ENCODE measurements at regions not wholly inside any gene's neighbourhood (a gene's known extent, or its start where the extent isn't known, plus 50 kb on each side); places are given as distances from the start of the nearest gene placed in this dataset.

DNA sequence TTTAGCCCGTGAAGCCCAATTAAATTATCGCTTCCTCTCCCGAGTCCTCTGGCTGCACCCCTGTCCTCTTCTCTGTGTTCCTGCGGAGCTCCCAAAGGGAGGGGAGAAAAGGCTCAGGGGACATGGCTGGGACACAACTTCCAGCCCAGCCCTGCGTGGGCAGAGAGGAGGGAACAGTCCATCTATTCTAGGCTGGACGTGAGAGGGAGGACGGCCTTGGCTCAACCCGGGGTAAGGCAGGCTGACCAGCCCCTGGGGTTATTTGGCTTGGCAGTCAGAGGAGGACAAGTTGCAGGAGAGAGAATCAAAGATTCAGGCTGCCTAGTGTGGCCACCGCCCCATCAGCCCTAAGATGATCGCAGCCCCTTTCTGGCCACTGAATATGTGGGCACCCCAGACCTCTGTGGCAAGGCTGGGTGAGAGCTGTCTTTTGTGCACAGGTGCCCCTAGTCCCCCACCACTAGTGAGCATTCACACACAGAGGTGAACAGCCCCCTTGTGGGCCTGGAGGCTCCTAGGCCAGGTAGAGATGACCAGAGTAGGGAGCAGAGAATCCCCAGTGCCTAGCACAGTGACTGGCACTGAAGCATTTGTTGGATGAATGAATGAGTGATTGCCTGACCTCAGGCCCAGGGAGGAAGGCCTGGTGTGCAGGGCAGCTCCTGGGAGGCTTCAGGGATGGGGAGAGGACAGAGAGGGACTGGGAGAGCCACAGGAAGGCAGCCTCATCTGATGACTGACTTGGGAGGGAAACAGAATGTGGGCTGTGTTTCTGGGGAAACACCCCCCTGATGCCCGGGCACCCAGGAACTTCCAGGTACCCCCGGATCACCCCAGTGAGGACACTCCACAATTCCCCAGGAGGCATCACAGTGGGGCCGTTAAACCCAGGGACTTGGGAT, 133.9 kb downstream of the C9orf50 start:
- DNase-seq = no peak

DNA sequence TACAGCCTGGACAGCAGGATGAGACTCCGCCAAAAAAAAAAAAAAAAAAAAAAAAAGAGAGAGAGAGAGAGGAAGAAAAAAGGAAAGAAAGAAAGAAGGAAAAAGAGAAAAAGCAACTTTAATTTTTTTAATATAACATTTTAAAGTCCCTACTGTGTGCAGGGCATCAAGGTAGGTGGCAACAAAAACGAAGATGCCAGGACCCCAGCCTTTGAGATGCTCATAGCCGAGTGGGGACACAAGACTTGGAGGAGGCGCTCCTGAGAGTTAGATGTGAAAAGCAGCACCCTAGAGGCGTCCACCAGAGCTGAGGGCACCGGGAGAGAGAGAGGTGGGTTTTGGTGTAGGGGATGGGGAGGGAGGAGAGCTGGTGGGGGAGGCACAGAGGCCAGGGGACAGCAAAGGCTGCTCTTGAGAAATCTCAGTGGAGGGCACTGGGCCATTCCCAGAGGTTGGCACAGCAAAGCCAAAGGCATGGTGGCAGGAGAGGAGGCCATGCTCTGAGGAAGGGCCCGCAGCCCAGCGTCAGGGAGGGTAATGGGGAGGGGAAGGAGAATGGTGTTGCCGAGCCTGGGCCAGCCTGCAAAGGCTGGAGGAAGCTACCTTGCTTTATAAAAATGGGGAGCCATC, 135.6 kb downstream of the C9orf50 start:
- no peak for DNase-seq

DNA sequence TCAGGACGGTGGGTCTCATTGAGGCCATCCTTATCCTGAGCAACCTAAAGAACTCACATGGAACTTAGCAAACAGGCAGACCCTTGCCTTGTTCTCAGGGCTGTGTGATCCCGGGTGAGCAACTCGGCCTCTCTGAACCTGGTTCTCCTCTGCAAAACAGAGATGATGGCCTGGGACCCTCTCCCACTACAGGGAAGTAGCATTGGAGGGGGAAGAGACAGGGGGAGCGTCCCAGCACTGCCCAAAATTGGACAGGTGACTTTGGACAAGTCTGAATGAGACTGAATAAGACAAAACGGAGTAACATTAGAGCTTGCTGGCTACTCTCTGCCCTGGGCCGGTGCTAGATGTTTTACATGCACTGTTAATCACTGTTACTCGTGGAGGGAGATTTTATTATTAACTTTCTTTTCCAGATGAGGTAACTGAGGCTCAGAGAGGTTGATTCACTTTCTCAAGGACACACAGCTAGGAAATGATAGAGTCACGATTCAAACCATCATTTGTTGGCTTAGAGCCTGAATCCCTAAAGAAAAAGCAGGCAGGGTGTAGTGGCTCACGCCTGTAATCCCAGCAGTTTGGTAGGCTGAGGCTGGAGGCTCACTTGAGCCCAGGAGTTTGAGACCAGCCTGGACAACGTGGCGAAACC, 136.4 kb downstream of the C9orf50 start:
- no peak for DNase-seq

DNA sequence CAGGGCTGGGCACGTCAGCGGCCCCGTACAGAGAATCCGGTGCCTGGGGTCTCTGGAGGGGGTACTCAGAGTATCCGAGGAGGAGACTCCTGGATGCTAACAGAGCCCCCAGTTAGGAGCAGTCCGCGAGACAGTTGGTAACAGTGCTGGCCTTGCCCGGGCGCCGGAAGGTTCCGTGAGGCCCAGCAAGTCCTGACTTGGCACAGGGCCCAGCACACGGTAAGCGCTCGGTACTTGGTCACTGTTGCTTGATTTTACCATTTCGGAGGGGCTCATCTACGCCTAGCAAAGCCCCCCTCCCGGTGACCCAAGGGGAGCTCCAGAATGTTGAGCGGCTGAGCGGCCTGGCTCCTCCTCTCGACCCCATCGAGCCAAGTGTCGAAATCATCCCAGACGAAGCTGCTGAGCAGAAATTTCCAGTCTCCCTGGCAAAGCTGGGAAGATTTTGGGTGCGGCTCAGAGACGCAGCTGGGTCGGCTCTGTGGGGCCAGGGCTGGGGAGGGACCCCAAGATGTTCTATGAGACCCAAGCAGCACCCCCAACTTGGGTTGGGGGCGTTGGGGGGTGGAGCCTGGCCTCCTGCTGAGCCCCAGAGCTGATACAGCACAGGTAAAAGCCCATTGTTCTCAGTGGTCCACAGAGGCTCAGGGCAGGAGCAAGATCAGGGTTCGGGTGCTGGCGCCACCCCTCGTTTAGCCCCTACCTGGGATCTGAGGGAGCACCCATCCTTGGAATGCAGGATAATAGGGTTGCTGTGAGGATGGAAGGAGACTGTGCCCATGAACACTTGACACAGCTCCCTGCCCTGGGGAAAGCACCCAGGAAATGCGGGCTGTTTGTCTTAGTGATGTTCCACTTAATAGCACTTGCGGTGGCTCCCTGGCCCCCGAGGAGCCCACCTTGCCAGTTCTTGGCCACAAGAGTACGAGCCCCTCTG, 137.2 kb downstream of the C9orf50 start:
- DNase-seq = no peak

DNA sequence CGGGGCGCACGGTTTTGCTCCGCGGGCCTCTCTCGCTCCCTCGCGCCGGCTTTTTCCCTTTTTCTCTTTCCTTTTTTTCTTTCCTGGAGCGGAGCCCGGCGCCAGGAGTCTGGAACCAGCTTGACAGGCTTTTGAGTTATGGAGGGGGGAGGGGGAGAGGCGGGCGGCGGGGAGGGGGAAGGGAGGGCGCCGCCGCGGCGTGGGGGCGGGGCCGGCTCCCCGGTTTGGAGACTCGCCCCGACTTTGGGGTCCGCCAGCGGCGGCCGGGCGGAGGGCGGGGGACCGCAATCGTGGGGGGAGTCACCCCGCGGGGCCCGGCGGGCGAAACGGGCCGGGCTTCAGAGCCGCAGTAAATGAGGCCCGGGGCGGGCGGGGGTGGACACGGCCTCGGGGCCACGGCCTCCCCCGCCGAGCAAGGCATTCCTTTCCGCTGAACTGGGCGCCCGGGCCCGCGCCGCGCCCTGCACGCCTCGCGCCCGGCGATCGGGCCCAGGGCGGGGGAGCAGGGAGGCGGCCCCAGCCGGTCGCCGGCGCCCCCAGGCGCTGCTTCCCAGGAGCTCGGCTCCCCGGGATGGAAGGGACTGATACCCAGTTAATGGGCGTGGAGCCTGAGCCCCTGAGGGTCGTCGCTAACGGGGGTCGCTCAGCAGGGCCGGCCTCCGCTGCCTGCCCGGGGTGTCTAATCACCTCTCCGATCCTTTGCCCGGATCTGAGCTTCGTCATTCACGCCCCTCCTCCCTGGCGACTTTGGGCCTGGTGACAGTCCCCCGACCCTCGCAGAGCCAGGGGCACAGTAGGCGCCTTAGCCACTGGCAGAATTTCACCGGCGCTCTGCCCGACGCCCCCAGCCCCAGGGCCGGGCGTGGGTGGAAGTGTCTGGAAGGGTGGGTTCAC, 138.1 kb downstream of the C9orf50 start:
- no peak for DNase-seq

DNA sequence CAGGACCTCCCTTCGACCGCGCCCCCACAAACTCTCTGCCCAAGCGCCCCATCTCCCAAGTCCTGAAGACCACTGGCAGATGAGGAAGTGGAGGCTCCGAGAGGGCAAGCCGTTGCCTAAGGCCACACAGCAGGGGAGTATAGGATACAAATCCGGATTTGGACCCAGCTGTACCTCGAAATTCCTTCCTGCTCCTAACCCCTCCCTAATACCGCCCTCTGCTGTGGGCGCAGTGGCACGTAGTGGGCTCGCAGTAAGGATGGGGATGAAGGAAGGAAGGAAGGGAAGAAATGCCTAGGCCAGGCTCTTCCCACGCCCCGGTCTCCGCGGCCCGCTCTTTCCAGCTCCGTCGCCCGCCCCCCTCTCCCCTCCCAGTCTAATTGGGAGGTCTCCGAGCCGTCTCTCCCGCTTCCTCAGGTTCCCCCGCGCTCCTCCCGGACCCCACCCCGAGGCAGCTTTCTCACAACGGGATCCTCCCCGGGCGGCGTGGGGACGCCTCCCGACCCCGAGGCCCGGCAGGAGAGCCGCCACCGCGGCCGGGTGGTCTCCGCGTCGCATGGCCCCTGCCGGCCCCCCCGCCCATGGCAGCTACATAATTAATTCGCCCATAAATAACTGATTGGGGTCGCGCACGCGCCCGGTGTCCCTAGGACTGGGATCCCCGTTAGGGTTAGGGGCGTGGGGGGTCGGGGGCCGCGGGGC, 138.9 kb downstream of the C9orf50 start:
- DNase-seq = no peak

DNA sequence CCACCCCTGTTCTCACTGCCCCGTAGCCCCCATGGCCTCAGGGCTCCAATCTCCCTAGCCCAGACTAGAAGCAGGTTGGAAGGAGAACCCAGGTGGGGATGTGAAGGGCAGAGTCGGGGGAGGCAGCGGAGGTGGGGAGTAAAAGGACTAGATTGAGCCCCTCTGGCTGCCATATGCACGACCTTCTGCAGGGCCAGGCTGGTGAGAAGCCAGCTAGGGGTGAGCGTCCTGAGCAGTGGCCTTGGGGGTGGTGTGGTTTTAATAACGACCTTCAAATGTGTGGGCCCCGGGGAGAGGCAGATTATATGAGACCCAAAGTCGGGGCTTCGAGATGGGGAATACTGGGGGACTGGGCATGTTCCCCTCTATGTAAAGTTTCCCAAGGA, 139.5 kb downstream of the C9orf50 start:
- no peak for DNase-seq

DNA sequence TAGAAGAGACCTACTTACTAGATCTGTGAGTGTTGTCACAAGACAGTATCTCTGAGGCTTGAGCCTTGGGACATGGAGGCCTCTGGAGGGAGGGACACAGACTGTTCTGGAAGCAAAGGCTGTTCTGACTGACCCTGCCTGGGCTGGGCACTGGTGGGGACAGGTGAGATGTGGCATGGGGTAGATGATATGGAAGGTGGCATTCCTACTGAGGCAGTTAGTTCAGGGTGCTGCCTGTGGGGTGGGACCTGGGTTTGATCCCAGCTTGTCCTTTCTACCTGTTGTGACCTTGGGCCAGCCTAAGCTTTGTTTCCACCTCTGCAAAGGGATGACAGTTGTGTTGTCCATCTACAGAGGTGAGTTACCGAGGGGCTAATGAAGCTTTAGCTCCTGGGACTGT, 140.2 kb downstream of the C9orf50 start:
- no peak for DNase-seq

DNA sequence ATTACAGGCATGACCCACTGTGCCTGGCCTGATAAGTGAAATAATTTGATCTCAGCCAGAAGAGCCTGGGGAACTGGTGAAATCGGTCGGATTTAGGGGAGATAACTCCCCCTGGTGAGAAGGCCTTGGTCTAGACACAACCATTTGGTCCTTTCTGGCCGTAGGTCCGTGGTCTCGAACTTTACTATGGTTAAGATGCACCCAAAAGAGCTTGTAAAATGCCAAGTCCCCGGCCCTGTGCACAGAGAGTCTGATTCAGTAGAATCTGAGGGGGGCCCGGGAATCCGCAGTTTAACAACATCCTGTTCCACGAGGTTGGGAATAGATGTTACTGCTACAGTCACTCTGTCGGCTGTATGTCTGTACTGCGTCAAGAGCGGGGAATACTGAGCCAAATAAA, 140.7 kb downstream of the C9orf50 start:
- no peak for DNase-seq

DNA sequence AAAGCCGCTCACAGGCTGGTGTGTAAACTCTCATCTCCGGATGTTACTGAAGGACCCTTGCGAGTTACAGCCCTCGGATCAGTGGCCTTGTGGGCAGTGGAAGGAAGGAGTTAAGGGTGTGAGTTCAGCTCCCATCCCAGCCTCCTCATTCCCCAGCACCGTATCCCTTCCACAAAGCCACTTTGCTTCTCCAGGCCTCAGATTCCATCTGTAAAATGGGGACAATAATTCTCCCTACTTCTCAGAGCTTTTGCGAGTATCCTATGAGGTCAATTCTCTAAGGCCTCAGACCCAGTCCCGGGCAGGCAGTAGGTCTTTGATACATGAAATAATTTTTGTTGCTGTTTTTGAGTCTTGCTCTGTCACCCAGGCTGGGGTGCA, 141.3 kb downstream of the C9orf50 start:
- no peak for DNase-seq

DNA sequence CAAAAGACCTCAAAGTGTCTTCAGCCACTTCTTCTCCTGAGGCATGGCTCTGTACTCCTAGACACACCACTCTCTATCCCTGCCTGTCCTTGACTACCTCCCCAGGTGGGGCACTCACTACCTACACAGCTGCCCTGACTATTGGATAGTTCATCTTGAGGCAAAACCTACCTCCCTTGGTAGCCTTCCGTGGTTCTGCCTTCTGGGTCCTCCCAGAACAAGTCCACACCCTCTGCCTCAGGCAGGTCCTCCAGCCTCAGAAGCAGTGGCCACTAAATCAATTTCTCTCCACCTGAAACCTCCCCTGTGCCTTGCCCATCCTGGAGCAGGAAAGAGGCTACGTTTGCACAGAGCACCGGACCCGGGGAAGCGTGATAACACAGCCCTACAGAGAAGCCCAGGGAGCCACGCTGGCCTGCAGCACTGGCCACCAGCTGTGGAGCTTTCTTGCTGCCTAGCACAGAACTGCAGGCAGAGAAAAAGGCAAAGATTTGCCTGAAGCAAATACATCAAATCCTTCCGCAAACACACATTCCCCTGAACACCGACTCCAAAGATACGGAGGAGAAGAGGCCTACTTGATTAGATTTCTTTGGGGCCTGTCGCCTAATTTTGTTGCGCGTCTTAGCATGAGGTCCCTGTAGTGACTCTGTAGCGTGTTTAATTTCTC, 141.8 kb downstream of the C9orf50 start:
- no peak for DNase-seq

DNA sequence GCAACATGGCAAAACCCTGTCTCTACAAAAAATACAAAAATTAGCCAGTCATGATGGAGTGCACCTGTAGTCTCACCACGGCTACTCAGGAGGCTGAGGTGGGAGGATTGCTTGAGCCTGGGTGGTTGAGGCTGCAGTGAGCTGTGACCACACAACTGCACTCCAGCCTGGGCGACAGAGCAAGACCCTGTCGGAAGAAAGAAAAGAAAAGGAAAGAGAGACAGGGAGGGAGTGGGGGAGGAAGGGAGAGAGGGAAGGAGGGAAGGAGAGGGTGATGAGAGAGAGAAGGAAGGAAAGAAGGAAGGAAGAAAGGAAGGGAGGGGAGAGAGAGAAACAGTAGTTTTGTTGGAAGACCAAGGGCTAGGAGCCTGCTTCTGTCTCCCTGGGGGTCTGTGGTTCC, 142.4 kb downstream of the C9orf50 start:
- DNase-seq = no peak

DNA sequence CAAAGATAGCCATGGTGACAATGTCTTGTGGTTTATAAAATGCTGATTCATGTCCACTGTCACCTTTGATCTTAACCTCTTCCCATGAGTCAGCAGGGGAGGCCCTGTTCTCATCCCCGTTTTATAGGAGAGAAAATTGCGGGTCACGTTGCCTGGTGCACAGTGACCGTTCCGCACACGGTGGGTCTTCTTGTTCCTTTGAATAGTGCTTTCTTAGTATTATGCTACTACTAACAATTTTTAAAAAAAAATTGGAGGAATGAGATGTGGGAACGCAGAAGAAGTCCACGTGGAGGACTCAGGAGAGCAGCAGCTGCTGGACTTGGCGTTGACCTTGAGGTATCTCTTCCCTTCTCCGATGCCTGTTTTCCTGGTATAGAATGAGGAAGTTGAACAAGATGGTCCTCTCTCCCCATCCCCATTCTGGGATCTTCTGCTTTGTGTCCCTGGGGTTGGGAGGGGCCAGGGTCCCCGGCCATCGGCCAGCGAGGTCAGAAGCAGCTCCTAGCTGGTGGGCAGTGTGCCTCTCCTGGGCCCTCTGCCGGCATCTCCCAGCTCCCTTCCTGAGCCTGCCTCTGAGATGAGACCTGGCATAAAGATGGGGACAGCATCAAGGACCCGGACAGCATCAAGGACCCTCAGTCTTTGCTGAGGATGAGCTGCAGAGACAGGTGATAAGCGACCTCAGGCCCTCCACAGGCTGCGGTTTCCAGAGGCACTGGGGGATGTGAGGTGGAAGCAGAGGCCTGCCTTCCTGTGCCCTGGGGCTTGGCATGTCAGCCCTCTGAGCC, 143.9 kb downstream of the C9orf50 start:
- no peak for DNase-seq

DNA sequence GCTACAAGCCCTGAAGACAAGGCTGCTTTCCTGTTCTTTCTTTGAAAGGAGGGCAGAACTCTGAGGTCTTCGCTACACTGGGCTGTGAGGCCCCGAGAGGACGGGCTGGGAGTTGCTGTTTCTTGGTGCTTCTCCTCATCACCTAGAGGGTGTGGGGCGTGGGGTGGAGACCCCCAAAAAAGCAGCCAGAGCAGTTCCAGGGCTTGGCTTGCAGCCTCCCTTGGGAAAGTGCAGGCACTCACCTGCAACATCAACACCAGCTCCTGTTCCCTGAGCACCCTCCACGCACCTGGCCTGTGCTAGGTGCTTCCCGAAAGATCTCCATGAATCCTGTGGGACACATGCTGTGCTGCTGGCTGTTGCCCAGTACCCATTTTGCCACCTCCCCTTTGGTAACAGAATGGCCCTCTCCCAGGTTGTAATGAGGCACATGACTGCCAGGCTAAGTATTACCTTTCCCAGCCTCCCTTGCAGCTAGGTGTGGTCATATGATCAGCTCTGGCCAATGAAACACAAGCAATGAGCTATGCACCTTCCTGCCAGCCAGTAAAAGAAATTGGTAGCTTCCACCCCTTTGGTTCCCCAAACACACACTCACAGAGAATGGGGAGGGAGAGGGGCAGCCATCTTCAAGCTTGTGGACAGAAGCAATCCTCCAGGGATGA, 146.0 kb downstream of the C9orf50 start:
- no peak for DNase-seq

DNA sequence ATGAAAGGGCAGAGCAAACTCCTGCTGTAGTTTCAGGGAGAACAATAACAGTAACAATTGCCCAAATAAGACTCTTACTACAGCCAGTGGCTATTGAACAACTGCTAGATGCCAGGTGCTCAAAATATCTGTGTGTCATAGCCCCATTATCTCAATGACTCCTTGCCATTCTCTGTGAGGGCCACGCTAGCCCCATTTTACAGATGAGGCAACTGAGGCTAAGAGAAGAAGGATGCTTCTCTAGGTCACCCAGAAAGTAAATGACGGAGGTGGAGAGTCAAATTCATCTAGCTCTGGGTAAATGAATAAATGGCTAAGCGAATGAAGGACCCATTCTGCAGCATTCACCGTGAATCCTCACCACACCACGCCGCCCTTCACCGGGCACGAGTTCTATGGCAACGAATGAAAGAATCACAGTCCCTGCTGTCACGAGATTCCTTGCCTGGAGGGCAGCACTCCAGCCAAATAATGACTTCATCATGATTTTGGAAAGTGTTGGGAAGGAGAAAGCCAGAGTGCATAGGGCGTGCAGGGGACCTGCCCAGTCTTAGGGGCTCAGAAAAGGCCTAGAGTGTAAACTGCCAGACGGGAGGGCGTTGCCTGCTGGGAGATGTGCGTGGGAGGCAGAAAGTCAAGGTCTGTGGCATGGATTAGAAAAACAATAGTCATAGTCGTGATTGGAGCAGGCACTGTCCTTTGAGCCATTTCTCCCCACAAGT, 147.2 kb downstream of the C9orf50 start:
- no peak for DNase-seq

DNA sequence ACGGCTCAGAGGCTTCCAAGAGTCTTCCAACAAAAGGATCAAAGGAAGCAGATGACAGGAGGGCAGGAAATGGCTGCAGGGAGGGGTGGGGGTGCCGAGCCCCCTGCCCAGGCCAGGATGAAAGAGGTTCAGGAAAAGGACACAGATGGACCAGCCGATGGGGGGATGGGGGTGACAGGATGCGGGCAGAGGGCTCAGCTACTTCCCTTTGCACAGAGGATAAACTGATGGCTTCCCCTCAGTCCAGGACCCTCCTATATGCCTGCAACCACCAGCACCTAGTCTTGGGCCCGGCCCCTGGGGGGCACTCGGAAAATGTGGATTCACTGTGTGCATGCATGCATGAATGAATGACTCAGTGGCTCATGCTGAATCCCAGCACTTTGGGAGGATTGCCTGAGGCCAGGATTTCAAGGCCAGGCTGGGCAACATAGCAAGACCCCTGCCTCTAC, 148.2 kb downstream of the C9orf50 start:
- DNase-seq = no peak

DNA sequence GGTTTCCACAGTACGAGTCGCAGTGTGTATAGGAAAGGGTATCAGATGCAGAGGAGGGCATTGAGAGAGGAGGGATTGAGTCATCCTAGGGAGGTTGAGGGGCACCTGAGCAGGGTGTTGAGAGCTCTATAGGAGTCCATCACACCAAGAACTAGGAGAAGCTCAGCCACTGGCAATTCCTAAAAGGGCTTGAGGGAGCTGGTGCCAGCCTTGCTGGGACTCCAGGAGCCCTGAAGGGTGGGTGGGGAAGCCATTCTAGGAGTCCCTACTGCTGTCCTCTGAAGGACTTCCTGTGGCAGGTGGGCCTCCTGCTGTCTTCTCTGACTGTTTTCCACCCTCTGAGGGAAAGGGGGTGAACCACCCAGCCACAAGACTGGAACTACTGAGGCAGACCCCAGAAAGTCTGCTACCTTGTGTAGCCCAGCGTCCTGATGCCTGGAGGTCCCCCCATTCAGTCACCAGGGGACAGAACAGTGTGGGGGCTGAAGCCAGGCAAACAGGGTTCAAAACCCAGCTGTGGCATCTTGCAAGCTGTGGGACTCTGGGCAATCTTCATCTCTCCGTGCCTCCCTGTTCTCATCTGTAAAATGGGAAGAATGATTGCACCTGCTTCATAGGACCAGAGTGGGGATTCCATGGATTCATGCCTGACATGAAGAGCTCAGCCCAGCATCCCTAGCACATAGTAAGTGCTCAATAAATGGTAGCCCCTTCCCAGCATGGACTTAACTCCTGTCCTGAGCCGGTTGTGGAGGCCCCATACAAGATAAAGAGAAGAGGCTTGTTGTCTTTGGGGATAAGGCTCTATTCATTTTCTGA, 149.5 kb downstream of the C9orf50 start:
- DNase-seq = no peak

DNA sequence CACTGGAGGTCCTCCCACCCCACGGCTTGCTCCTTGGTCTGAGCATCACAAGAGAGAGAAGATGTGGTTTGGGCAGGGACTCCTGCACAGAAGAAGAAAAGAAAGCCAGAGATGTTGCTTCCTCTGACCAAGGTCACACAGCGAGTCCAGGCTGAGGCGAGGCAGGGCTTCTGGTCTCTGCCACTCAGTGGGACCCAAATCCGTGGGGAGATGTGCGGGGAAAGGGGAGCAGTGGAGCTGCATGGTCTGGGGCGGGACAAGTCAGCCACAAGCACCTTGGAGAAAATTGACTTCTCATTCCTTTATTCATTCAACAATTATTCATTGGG, 150.9 kb downstream of the C9orf50 start:
- no peak for DNase-seq
